IPS-11a (cell line): ENCODE measurements at regions not wholly inside any gene's neighbourhood (a gene's known extent, or its start where the extent isn't known, plus 50 kb on each side); places are given as distances from the start of the nearest gene placed in this dataset.
"Not testable (repeated sequence)": the region's sequence is repeated elsewhere in the genome, so short reads cannot be mapped to it uniquely, and the experiment has no call there.

ENCODE experiments used
- H3K4me3 ChIP-seq: one replicate; pipeline ENCODE4 v1.5.1; 2013; ENCODE audit warnings: low read depth, low read length, control low read depth

GRCh38 chr15:20308027-20308690 is 233.4 kb downstream of the GOLGA6L6 start:
- not testable (repeated sequence) for H3K4me3 ChIP-seq

GRCh38 chr15:20307137-20307536 is 234.5 kb downstream of the GOLGA6L6 start:
- not testable (repeated sequence) for H3K4me3 ChIP-seq

- not testable (repeated sequence) for H3K4me3 ChIP-seq
Observed at GRCh38 chr15:20306497-20307106, 235.0 kb downstream of the GOLGA6L6 start.

GRCh38 chr15:20305912-20306311 is 235.7 kb downstream of the GOLGA6L6 start:
- H3K4me3 ChIP-seq = not testable (repeated sequence)

DNA sequence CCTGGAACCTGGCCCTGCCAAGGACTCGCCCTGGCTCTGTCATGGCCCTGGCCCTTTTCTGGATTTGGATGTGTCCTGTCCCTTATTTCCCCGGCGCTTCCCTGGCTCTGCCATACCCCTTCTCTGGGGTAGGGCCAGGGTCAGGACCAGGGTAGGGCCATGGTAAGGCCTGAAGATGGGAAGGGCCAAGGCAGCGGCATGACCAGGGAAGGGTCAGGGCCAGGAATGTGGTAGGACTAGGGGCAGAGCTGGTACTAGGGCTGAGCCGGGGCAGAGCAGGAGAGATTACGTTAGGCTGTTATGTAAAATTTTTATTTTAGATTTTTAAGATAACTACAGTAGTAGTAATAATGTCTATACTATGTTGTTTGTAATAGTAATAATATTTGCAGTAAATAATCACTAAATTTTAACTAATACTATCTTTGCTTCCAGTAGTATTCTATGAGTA is 236.6 kb downstream of the GOLGA6L6 start:
- H3K4me3 ChIP-seq = not testable (repeated sequence)

DNA sequence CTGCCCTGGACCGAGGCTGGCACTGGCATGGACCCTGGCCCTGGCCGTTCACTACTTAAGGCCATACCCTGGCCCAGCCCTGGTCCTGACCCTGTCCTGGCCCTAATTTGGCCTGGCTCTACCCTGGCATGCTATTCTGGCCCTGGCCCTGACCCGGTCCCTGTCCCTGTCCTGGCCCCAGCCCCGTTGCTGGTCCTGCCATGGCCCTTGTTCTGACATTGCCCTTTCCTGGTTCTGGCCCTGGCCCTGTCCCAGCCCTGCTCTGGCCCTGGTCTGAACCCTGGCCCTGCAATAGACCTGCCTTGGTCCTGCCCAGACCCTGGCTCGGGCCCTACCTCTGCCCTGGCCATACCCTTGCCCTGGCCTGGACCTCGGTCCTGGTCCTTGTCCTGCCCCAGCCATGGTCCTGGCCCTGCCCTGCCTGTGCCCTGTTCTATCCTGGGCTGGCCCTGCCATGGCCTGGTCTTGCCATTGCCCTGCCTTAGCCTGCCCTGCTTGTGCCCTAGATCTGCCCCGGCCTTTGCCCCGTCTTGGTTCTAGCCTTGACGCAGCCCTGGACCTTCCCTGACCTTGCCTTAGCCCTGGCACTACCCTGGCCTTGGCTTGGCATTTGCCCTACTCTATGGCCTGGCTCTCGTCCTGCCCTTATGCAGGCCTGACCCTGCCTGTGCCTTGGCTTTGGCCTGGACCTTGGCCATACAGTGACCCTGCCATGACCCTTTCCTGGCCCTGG is 237.2 kb downstream of the GOLGA6L6 start:
- not testable (repeated sequence) for H3K4me3 ChIP-seq

DNA sequence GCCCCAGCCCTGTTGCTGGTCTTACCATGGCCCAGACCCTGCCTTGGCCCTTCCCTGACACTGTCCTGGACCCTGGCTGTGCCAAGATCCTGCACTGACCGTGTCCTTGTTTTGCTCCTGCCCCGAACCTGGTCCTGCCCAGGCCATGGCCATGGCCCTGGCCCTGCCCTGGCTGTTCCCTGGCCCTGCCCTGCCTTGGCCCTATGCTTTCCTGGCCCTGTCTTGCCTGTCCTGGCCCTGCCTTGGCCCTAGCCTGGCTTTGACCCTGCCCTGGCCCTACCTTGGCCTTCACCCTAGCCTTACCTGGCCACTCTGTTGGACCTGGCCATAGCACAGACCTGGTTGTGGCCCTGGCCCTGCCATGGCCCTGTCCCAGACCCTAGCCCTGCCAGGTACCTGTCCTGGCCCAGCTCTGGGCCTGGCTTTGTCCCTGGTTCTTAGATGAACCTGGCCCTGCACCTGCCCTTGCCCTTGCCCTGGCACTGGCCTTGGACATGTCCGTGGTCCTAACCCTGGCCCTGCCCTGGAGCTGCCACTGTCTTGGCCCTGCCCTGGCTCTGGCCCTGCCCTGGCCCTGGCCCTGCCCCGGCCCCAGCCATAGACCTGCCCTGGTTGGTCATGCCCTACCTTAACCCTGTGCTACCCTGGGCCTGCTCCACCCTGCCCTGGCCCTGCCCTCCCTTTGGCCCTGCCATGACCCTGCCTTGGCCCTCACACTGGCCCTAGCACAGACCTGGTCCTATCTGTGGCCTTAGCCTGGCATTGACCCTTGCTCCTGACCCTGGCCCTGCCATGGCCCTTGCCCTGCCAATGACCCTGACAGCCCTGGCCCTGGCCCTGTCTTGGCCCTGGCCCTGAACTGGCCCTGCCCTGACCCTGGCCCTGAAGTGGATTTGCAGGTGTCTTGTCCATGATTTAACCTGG is 238.1 kb downstream of the GOLGA6L6 start:
- H3K4me3 ChIP-seq = not testable (repeated sequence)

DNA sequence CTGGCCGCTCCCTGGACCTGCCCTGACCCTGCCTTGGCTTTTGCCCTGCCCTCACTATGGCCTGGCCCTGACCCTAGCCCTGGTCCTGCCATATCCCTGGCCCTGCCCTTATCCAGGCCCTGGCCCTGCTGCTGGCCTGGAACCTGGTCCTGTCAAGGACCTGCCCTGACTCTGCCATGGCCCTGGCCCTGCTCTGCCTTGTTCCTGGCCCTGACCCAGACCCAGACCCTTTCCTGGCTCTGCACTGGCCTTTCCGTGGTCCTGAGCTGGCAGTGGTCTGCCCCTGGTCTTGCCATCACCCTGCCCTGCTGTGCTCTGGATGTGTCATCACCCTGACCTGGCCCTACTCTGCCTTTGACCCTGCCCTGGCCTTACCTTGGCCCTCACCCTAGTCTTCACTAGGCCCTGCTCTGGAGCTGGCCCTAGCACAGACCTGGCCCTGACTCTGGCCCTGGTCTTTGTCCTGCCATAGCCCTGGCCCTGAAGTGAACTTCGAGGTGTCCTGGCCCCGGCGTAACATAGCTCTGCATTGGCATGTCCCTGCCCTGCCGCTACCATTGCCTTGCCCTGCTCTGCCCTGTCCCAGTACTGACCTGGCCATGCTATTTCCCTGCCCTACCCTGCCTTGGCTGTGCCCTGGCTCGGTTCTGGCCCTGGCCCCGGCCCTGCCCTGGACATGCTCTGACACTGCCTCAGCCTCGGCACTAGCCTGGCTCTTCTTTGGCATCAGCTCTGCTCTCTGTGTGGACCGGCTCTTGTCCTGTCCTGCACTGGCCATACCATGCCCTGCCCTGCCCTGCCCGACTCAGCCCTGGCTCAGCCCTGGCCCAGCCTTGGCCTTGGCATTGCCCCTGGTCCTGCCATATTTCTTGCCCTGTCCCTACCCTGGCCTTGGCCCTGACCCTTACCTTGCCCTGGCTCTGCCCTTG is 239.2 kb downstream of the GOLGA6L6 start:
- H3K4me3 ChIP-seq = not testable (repeated sequence)

DNA sequence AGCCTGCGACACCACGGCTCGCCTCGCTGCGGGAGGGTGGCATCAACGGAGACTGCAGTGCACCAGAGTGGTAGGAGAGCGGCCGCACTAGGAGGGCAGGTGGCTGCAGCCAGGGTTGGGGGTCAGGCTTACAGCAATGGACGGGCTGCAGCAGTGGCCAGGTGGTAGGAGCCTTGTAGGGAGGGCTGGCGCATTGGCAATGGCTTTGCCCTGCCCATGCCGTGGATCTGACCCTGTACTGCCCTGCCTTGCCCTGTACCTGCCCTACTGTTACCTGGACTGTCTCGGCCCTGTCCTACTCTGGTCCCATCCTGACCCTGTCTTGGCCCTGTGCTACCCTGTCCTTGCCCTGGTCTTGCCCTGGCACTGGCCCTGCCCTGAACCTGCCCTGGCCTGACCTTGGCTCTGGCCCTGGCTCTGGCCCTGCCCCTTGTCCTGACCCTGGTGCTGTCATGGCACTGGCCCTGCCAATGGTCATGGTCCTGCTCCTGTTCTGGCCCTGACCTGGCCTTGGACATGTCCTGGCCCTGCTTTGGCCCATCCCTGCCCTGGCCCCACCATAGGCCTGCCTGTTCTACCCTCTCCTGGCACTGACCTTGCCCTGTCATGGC is 240.0 kb downstream of the GOLGA6L6 start:
- H3K4me3 ChIP-seq = peak overlapping the region; percentile 13

GRCh38 chr15:20301041-20301390 is 240.6 kb downstream of the GOLGA6L6 start:
- H3K4me3 ChIP-seq = not testable (repeated sequence)

DNA sequence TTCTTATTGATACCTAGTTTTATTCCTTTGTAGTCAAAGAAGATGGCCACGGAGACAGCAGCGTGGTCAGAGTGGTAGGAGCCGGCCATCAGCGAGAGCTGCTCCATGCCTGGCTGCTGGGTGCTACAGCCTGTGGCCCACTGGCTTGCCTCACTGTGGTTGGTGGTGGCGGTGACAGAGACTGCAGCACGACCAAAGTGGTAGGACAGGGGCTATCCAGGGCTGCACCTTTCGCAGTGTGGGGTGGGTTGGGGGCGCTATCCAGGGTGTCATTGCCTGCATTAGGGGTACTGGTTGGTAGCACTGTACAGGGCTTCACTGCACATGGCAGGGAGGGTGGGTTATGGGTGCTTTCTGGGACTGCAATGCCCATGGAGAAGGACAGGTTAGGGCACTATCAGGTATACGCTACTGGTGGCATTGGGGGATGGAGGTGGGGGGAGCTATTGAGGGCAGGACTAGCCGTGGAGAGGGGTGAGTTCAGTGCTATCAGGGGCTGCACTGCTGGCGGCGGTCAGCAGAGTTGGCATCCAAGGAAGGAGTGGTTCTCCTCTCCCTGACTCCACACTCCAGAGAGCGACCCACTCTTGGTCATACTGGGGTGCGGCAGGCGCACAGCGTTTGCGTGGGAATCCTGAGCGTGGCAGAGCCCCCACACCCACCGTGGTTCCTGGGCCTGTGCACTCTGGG is 241.1 kb downstream of the GOLGA6L6 start:
- H3K4me3 ChIP-seq = not testable (repeated sequence)

DNA sequence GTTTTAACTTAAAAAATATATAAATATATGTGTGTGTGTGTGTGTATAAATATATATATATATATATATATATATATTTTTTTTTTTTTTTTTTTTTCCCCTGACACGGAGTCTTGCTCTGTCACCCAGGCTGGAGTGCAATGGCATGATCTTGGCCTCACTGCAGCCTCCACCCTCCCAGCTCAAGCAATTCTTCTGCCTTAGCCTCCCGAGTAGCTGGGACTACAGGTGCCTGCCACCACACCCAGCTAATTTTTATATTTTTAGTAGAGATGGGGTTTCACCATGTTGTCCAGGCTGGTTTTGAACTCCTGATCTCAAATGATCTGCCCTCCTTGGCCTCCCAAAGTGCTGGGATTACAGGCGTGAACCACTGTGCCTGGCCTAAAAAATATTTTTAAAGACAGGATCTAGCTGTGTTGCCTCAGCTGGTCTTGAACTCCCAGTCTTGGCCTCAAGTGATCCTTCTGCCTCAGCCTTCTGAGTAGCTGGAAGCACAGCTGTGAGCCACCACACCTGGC is 243.9 kb downstream of the GOLGA6L6 start:
- H3K4me3 ChIP-seq = not testable (repeated sequence)

- not testable (repeated sequence) for H3K4me3 ChIP-seq
Observed at GRCh38 chr15:20296261-20296660, 245.3 kb downstream of the GOLGA6L6 start.

DNA sequence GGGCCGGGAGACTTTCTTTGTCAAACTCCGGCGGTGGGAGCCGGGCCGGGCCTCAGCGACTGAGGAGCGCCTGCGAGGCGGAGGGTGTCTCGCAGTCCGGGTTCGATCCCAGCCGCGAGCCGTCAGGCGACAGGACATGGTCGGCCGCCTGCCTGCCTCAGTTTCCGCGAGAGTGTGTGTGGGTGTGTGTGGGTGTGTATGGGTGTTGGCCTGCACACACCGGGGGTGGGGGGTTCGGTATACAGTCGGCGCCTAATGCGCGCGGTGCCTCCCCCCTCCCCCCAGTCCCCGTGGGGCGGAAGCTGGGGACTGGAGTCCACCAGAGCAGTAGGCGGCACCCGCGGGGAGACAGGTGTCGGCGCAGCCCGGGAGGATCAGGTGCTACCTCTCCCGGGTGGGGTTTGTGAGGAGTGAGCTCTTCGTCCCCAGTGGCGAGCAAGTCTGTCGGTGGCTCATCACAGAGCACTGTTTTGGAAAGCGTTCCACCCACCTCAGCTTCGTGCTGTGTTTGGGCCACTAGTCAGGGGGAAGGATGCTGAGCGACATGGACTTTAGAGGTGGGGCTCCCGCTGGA is 246.3 kb downstream of the GOLGA6L6 start:
- H3K4me3 ChIP-seq = no peak overlapping the region

DNA sequence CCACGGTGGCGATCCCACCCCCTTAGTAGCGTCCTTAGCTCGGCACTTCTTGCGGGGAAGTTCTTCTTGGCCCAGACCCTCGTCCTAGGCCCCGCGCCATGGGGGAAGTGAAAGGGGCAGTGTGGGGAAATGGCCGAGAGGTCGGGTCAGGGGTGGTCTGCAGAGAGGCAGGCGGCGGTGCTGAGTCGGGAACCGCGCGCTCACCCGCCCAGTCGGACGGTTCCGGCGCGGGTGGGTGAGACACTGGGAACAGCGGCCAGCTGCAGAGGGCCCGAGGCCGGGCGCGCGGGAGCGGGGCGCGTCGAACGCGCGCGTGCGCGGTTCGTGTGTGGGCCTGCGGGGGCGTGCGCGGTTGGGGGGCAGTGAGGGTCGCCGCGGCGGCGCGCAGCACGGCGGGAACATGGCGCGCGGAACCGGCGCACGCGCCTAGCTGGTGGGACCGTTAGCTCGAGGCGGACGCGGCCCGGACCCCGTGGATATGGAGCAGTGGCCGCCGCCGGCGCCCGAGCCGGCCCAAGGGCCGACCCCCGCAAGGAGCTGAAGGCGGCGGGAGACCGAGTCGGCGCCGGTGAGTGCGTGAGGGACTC is 246.9 kb downstream of the GOLGA6L6 start:
- no peak overlapping the region for H3K4me3 ChIP-seq

- H3K4me3 ChIP-seq = not testable (repeated sequence)
Observed at GRCh38 chr15:20292422-20293005, 249.1 kb downstream of the GOLGA6L6 start.

DNA sequence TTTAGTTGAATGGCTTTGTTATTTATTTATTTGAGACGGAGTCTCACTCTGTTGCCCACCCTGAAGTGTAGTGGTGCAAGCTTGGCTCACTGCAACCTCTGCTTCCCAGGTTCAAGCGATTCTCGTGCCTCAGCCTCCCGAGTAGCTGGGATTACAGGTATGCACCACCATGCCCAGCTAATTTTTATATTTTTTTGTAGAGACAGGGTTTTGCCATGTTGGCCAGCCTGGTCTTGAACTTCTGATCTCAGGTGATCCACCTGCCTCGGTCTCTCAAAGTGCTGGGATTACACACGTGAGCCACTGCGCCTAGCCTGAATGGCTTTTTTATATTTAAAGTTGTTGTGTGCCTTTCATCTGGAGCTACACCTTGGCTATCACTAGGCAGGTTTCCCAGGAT is 250.0 kb downstream of the GOLGA6L6 start:
- not testable (repeated sequence) for H3K4me3 ChIP-seq

DNA sequence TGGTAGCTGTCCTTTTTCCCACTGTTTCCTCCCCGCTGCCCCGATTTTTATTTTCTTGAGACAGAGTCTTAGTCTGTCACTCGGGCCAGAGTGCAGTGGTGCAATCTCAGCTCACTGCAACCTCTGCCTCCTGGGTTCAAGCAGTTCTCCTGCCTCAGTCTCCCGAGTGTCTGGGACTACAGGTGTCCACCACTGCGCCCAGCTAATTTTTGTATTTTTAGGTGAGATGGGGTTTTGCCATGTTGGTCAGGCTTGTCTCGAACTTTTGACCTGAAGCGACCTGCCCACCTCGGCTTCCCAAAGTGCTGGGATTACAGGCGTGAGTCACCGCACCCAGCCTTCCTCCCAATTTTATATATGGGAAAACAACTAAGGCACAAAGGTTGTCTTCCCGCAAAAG is 251.0 kb downstream of the GOLGA6L6 start:
- not testable (repeated sequence) for H3K4me3 ChIP-seq
